ENCODE measurements at regions not wholly inside any gene's neighbourhood (a gene's known extent, or its start where the extent isn't known, plus 50 kb on each side); places are given as distances from the start of the nearest gene placed in this dataset.

DNA sequence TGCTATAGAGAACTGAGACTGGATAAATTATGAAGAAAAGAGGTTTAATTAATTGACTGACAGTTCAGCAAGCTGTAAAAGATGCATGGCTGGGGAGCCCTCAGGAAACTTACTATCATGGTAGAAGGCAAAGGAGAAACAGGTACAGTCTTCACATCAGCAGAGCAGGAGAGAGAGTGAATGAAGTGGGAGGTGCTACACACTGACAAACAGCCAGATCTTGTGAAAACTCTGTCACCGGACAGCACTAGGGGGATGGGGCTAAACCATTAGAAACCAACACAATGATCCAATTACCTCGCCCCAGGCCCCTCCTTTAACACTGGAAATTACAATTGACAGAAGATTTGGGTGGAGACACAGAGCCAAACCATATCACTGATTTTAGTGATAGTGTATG lies 682.4 kb downstream of the SLC16A7 start (continued):
- TF ChIP-seq, protein P1, sequence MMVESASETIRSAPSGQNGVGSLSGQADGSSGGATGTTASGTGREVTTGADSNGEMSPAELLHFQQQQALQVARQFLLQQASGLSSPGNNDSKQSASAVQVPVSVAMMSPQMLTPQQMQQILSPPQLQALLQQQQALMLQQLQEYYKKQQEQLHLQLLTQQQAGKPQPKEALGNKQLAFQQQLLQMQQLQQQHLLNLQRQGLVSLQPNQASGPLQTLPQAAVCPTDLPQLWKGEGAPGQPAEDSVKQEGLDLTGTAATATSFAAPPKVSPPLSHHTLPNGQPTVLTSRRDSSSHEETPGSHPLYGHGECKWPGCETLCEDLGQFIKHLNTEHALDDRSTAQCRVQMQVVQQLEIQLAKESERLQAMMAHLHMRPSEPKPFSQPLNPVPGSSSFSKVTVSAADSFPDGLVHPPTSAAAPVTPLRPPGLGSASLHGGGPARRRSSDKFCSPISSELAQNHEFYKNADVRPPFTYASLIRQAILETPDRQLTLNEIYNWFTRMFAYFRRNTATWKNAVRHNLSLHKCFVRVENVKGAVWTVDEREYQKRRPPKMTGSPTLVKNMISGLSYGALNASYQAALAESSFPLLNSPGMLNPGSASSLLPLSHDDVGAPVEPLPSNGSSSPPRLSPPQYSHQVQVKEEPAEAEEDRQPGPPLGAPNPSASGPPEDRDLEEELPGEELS (CRISPR knock-in tag; IDR thresholded peaks at IDR 0.05; ENCODE audit: borderline replicate concordance), result no peak

DNA sequence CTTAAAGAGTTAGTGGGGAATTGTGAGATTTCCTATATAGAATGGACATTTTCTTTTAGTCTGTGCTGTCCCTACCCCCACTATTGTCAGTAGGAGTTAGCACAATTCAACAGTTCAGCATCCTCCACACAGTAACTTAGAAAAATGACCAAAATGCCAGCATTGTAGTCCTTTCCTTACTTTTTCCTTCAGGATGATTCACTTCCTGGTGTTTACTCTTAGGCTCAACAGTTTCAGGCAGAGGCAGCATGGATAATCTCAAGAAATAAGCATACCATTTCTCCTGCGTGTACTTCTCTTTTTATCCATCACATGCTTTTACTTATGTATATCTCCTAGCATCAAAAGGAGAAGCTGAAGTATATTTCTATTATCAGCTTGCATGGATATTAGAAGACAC lies 683.4 kb downstream of the SLC16A7 start:
- no peaks in the 10 kb centered on the region for H3K79me2 ChIP-seq (ENCODE audit: control insufficient read depth, insufficient read depth, low read length)
- no peak for ATAC-seq
- no peak overlapping the region for H2AFZ ChIP-seq (ENCODE audit: low read depth, low read length)
- intact Hi-C loops (cut with micrococcal nuclease), result no loop called here
- H3K9ac ChIP-seq (ENCODE audit: insufficient read depth in 1 of 2, low read depth in 2 of 2, low read length in 2 of 2), result no peak overlapping the region
- in situ Hi-C loops (cut with MboI), result no loop called here
- no peaks in the 10 kb centered on the region for H3K27me3 ChIP-seq (ENCODE audit: control insufficient read depth in 2 of 2, insufficient read depth in 2 of 2, low read length in 2 of 2)
- H3K4me2 ChIP-seq (ENCODE audit: insufficient read depth, low read length), result no peak overlapping the region
- no peaks in the 10 kb centered on the region for H4K20me1 ChIP-seq (replicated peaks; ENCODE audit: control insufficient read depth, insufficient read depth, low read length)
- no peaks in the 10 kb centered on the region; a peak in 1 of 5 replicates for H3K4me1 ChIP-seq (replicated peaks in 1 of 2; ENCODE audit: control insufficient read depth in 2 of 2, insufficient read depth in 2 of 2, low read length in 2 of 2)
- H3K36me3 ChIP-seq (ENCODE audit: control insufficient read depth, insufficient read depth, low read length), result no peaks in the 10 kb centered on the region
- no peaks in the 10 kb centered on the region for H3K9me1 ChIP-seq (ENCODE audit: control insufficient read depth, insufficient read depth, low read length)
- H3K9me3 ChIP-seq (replicated peaks; ENCODE audit: control insufficient read depth, insufficient read depth, low read depth, low read length), result no peaks in the 10 kb centered on the region; the same call in 1 of the 2 replicates
- BruUV-seq (replicated peaks), result no TSS peak
- ChIA-PET CTCF (ENCODE audit: low intra/inter-chr PET ratio) (no interaction called here), POLR2A (no interaction called here)
- no peak overlapping the region for H3K4me3 ChIP-seq
- no peak for FAIRE-seq
- DNase-seq (ENCODE audit: extremely low read depth in 1 of 4, low spot score in 3 of 4), result no peak
- no peak overlapping the region for H3K27ac ChIP-seq (ENCODE audit: extremely low read depth, low read depth, low read length)
- 7% methylated on average over 1 of the region's 1 CpG for WGBS (ENCODE audit: insufficient coverage, low coverage, missing lambda C conversion rate)
- no peak for TF ChIP-seq SAFB2 (IDR thresholded peaks at IDR 0.05; ENCODE audit: borderline replicate concordance, low read depth, low read length, severe bottlenecking)
- TF ChIP-seq NONO (IDR thresholded peaks at IDR 0.05; ENCODE audit: low read depth in 2 of 2, low read length in 1 of 2), result no peak
- TF ChIP-seq, protein P2, sequence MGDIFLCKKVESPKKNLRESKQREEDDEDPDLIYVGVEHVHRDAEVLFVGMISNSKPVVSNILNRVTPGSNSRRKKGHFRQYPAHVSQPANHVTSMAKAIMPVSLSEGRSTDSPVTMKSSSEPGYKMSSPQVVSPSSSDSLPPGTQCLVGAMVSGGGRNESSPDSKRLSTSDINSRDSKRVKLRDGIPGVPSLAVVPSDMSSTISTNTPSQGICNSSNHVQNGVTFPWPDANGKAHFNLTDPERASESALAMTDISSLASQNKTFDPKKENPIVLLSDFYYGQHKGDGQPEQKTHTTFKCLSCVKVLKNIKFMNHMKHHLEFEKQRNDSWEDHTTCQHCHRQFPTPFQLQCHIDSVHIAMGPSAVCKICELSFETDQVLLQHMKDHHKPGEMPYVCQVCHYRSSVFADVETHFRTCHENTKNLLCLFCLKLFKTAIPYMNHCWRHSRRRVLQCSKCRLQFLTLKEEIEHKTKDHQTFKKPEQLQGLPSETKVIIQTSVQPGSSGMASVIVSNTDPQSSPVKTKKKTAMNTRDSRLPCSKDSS (IDR thresholded peaks at IDR 0.05; ENCODE audit: low read depth, partially characterized antibody), result no peak
- TF ChIP-seq FOXJ2 (tag; IDR thresholded peaks at IDR 0.05), result no peak
- TF ChIP-seq, protein P3, sequence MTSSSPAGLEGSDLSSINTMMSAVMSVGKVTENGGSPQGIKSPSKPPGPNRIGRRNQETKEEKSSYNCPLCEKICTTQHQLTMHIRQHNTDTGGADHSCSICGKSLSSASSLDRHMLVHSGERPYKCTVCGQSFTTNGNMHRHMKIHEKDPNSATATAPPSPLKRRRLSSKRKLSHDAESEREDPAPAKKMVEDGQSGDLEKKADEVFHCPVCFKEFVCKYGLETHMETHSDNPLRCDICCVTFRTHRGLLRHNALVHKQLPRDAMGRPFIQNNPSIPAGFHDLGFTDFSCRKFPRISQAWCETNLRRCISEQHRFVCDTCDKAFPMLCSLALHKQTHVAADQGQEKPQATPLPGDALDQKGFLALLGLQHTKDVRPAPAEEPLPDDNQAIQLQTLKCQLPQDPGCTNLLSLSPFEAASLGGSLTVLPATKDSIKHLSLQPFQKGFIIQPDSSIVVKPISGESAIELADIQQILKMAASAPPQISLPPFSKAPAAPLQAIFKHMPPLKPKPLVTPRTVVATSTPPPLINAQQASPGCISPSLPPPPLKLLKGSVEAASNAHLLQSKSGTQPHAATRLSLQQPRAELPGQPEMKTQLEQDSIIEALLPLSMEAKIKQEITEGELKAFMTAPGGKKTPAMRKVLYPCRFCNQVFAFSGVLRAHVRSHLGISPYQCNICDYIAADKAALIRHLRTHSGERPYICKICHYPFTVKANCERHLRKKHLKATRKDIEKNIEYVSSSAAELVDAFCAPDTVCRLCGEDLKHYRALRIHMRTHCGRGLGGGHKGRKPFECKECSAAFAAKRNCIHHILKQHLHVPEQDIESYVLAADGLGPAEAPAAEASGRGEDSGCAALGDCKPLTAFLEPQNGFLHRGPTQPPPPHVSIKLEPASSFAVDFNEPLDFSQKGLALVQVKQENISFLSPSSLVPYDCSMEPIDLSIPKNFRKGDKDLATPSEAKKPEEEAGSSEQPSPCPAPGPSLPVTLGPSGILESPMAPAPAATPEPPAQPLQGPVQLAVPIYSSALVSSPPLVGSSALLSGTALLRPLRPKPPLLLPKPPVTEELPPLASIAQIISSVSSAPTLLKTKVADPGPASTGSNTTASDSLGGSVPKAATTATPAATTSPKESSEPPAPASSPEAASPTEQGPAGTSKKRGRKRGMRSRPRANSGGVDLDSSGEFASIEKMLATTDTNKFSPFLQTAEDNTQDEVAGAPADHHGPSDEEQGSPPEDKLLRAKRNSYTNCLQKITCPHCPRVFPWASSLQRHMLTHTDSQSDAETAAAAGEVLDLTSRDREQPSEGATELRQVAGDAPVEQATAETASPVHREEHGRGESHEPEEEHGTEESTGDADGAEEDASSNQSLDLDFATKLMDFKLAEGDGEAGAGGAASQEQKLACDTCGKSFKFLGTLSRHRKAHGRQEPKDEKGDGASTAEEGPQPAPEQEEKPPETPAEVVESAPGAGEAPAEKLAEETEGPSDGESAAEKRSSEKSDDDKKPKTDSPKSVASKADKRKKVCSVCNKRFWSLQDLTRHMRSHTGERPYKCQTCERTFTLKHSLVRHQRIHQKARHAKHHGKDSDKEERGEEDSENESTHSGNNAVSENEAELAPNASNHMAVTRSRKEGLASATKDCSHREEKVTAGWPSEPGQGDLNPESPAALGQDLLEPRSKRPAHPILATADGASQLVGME (CRISPR knock-in tag; IDR thresholded peaks at IDR 0.05), result no peak
- no peak for TF ChIP-seq SMARCA4 (IDR thresholded peaks at IDR 0.05)
- no peak for TF ChIP-seq ETV6 (IDR thresholded peaks at IDR 0.05; ENCODE audit: borderline replicate concordance in 1 of 2, low read depth in 2 of 2, low read length in 1 of 2)
- TF ChIP-seq ETV6 (CRISPR knock-in tag; IDR thresholded peaks at IDR 0.05; ENCODE audit: borderline replicate concordance), result no peak
- TF ChIP-seq ZNF584 (CRISPR knock-in tag; IDR thresholded peaks at IDR 0.05; ENCODE audit: low read depth), result no peak
- no peak for TF ChIP-seq MYNN (IDR thresholded peaks at IDR 0.05)
- TF ChIP-seq MYNN (CRISPR knock-in tag; IDR thresholded peaks at IDR 0.05), result no peak

Measured in K562 (cell line).